ENCODE measurements at regions not wholly inside any gene's neighbourhood (a gene's known extent, or its start where the extent isn't known, plus 50 kb on each side); places are given as distances from the start of the nearest gene placed in this dataset.
"Not testable (repeated sequence)": the region's sequence is repeated elsewhere in the genome, so short reads cannot be mapped to it uniquely, and the experiment has no call there.

- ATAC-seq (no peak), DNase-seq (no peak)
Observed at GRCh38 chr4:134145369-134145768, 56.2 kb downstream of the PABPC4L start.

- ATAC-seq (no peak), DNase-seq (no peak)
Observed at GRCh38 chr4:134144337-134144736, 57.3 kb downstream of the PABPC4L start.

GRCh38 chr4:134141728-134142127, 59.9 kb downstream of the PABPC4L start:
- no peak for DNase-seq
- no peak for ATAC-seq

GRCh38 chr4:134139188-134139587, 62.4 kb downstream of the PABPC4L start:
- no peak for ATAC-seq
- no peak for DNase-seq

- ATAC-seq (no peak), DNase-seq (no peak)
Observed at GRCh38 chr4:134132086-134132783, 69.4 kb downstream of the PABPC4L start.

- DNase-seq, result no peak
- ATAC-seq, result no peak
Observed at GRCh38 chr4:134126955-134127354, 74.6 kb downstream of the PABPC4L start.

- no peak for DNase-seq
- no peak for ATAC-seq
Observed at GRCh38 chr4:134126000-134126560, 75.5 kb downstream of the PABPC4L start.

- DNase-seq (no peak), ATAC-seq (no peak)
Observed at GRCh38 chr4:134122903-134123302, 78.7 kb downstream of the PABPC4L start.

- DNase-seq, result no peak
Observed at GRCh38 chr4:134117392-134118183, 84.0 kb downstream of the PABPC4L start.

GRCh38 chr4:134089885-134090284, 111.7 kb downstream of the PABPC4L start:
- DNase-seq (no peak), ATAC-seq (no peak)

More at GRCh38 chr4:134117392-134118183, 84.0 kb downstream of the PABPC4L start:
- ATAC-seq, result no peak

GRCh38 chr4:134085496-134085895, 116.1 kb downstream of the PABPC4L start:
- DNase-seq, result no peak
- no peak for ATAC-seq

GRCh38 chr4:134079085-134079484, 122.5 kb downstream of the PABPC4L start:
- DNase-seq, ATAC-seq: not testable (repeated sequence)

GRCh38 chr4:134078230-134078914, 123.2 kb downstream of the PABPC4L start:
- ATAC-seq (no peak), DNase-seq (no peak)

GRCh38 chr4:134073711-134074110, 127.9 kb downstream of the PABPC4L start:
- ATAC-seq, result no peak
- DNase-seq, result no peak

- DNase-seq (no peak), ATAC-seq (no peak)
Observed at GRCh38 chr4:134072137-134072536, 129.5 kb downstream of the PABPC4L start.

GRCh38 chr4:134070174-134070573, 131.4 kb downstream of the PABPC4L start:
- no peak for DNase-seq
- no peak for ATAC-seq

- ATAC-seq (no peak), DNase-seq (no peak)
Observed at GRCh38 chr4:134057356-134057755, 144.2 kb downstream of the PABPC4L start.

GRCh38 chr4:134046221-134046620, 155.4 kb downstream of the PABPC4L start:
- DNase-seq, ATAC-seq: not testable (repeated sequence)

GRCh38 chr4:134045411-134045810, 156.2 kb downstream of the PABPC4L start:
- no peak for DNase-seq
- ATAC-seq, result no peak

- no peak for DNase-seq
- no peak for ATAC-seq
Observed at GRCh38 chr4:134043266-134043665, 158.3 kb downstream of the PABPC4L start.

GRCh38 chr4:134028421-134028820, 173.2 kb downstream of the PABPC4L start:
- DNase-seq, result no peak
- no peak for ATAC-seq

- DNase-seq (no peak), ATAC-seq (no peak)
Observed at GRCh38 chr4:134027931-134028330, 173.7 kb downstream of the PABPC4L start.

- DNase-seq, result no peak
- ATAC-seq, result no peak
Observed at GRCh38 chr4:134024251-134024650, 177.3 kb downstream of the PABPC4L start.
